Spleen (tissue), 7 donors: ENCODE measurements at regions not wholly inside any gene's neighbourhood (a gene's known extent, or its start where the extent isn't known, plus 50 kb on each side); places are given as distances from the start of the nearest gene placed in this dataset.

Experiments used
- CTCF ChIP-seq, 11 experiments: fragments of 200-600 bp in 7 of 11; fragments of 450-650 bp in 4 of 11; sonication (generic) in 4 of 11; IDR thresholded peaks in 8 of 11; conservative IDR thresholded peaks in 3 of 11; 1 replicate in 7 of 11; 2 replicates in 4 of 11; pipeline versions ENCODE4 v1.4.0 to v1.8.0; 2016 to 2021; ENCODE audit warnings: antibody characterized with exemption in 11 of 11, inconsistent platforms in 4 of 11, mild to moderate bottlenecking in 1 of 11
- POLR2A ChIP-seq, 3 donors: fragments of 450-650 bp; IDR thresholded peaks; one replicate each; pipeline ENCODE4 v1.5.1; 2017; ENCODE audit warnings: antibody characterized with exemption in 3 of 3, mild to moderate bottlenecking in 1 of 3
- POLR2AphosphoS5 ChIP-seq, 3 donors: sonication (generic); formaldehyde crosslinking; IDR thresholded peaks; one replicate each; pipeline ENCODE4 v1.5.1; 2017; ENCODE audit warnings: antibody characterized with exemption in 3 of 3
- donor health status: DM: no; HTN: no; CAD: no; lungs with moderate emphysema.
- donor health status: DM: no; HTN: no; CAD: no.
- donor health status: DM: no; HTN: no; CAD: no.

- no peak for TF ChIP-seq CTCF (IDR thresholded peaks at IDR 0.05 in 8 of 11, conservative IDR thresholded peaks at IDR 0.05 in 3 of 11)
- TF ChIP-seq POLR2AphosphoS5 (IDR thresholded peaks at IDR 0.05), result no peak
- no peak for TF ChIP-seq POLR2A (IDR thresholded peaks at IDR 0.05)
Observed at GRCh38 chr5:135163391-135163790, 129.4 kb upstream of the PITX1 start.
